GM12892 (cell line): ENCODE measurements at regions not wholly inside any gene's neighbourhood (a gene's known extent, or its start where the extent isn't known, plus 50 kb on each side); places are given as distances from the start of the nearest gene placed in this dataset.

Source experiments
- POLR2A ChIP-seq: IDR thresholded peaks from 2 replicates; pipeline ENCODE4 v1.6.1; 2011; ENCODE audit warnings: low read depth, low read length, control low read depth
- POLR2AphosphoS5 ChIP-seq: IDR thresholded peaks from 2 replicates; pipeline ENCODE4 v1.6.1; 2011; ENCODE audit warnings: low read depth, low read length, control low read depth
- TAF1 ChIP-seq: IDR thresholded peaks from 2 replicates; pipeline ENCODE4 v1.6.1; 2011; ENCODE audit warnings: low read depth, mild to moderate bottlenecking, control low read depth, low read length, borderline replicate concordance

- TF ChIP-seq POLR2AphosphoS5 (no peak), POLR2A (no peak), TAF1 (no peak)
Observed at GRCh38 chr15:97168704-97169475, 791.6 kb upstream of the ARRDC4 start.
